Stimulated activated memory B cell treated with anti-CD40 and anti-IgM and Interleukin-4, amounts not matched to agents 10 μg/mL and 1 μg/mL and 100 μg/mL, for 72 hours (primary cell): ENCODE measurements at regions not wholly inside any gene's neighbourhood (a gene's known extent, or its start where the extent isn't known, plus 50 kb on each side); places are given as distances from the start of the nearest gene placed in this dataset.

Source experiments
- ATAC-seq: fragments of 150-1000 bp; cut with Tn5 transposase; 2 replicates; pipeline ENCODE4 v1.10.0; 2021
- H3K27ac Mint-ChIP-seq: one replicate; pipeline ENCODE4 v1.8.0; 2022; ENCODE audit warnings: mild to moderate bottlenecking, mixed read lengths
- H3K27me3 Mint-ChIP-seq: one replicate; pipeline ENCODE4 v1.8.0; 2022; ENCODE audit warnings: mixed read lengths
- H3K36me3 Mint-ChIP-seq: one replicate; pipeline ENCODE4 v1.8.0; 2022; ENCODE audit warnings: mixed read lengths
- H3K4me1 Mint-ChIP-seq: one replicate; pipeline ENCODE4 v1.8.0; 2022; ENCODE audit warnings: mixed read lengths
- H3K4me3 Mint-ChIP-seq: one replicate; pipeline ENCODE4 v1.8.0; 2022; ENCODE audit warnings: mild to moderate bottlenecking, moderate library complexity, mixed read lengths
- H3K9me3 Mint-ChIP-seq: one replicate; pipeline ENCODE4 v1.8.0; 2022; ENCODE audit warnings: mixed read lengths

- peaks cover 10% of the 10 kb centered on the region for H3K27me3 Mint-ChIP-seq
Observed at GRCh38 chr1:118659646-118660045, 328.5 kb downstream of the TBX15 start.

GRCh38 chr1:118650107-118650807 is 337.9 kb downstream of the TBX15 start:
- peaks cover 7% of the 10 kb centered on the region for H3K9me3 Mint-ChIP-seq
- H3K27ac Mint-ChIP-seq = no peak overlapping the region
- H3K4me3 Mint-ChIP-seq = no peak overlapping the region
- no peaks in the 10 kb centered on the region for H3K27me3 Mint-ChIP-seq
- no peaks in the 10 kb centered on the region for H3K36me3 Mint-ChIP-seq
- H3K4me1 Mint-ChIP-seq = no peaks in the 10 kb centered on the region
- no peak for ATAC-seq

More at GRCh38 chr1:118659646-118660045, 328.5 kb downstream of the TBX15 start:
- no peak overlapping the region for H3K27ac Mint-ChIP-seq
- no peak for ATAC-seq
- no peaks in the 10 kb centered on the region for H3K4me1 Mint-ChIP-seq
- no peaks in the 10 kb centered on the region for H3K36me3 Mint-ChIP-seq
- peaks cover 7% of the 10 kb centered on the region for H3K9me3 Mint-ChIP-seq
- no peak overlapping the region for H3K4me3 Mint-ChIP-seq

- Mint-ChIP-seq H3K4me1 (no peaks in the 10 kb centered on the region), H3K36me3 (no peaks in the 10 kb centered on the region), H3K27ac (no peak overlapping the region), H3K4me3 (no peak overlapping the region), H3K27me3 (no peaks in the 10 kb centered on the region), H3K9me3 (peaks cover 4% of the 10 kb centered on the region)
- no peak for ATAC-seq
Observed at GRCh38 chr1:118649369-118650106, 338.6 kb downstream of the TBX15 start.

- H3K4me3 Mint-ChIP-seq = no peak overlapping the region
- peaks cover 12% of the 10 kb centered on the region for H3K9me3 Mint-ChIP-seq
- H3K27me3 Mint-ChIP-seq = peaks cover 17% of the 10 kb centered on the region
- no peaks in the 10 kb centered on the region for H3K36me3 Mint-ChIP-seq
- ATAC-seq = no peak
- H3K4me1 Mint-ChIP-seq = no peaks in the 10 kb centered on the region
- no peak overlapping the region for H3K27ac Mint-ChIP-seq
Observed at GRCh38 chr1:118636004-118636403, 352.1 kb downstream of the TBX15 start.

GRCh38 chr1:118627435-118627834 is 360.7 kb downstream of the TBX15 start:
- H3K27ac Mint-ChIP-seq = no peak overlapping the region
- H3K9me3 Mint-ChIP-seq = peaks cover 4% of the 10 kb centered on the region
- H3K4me3 Mint-ChIP-seq = no peak overlapping the region
- H3K36me3 Mint-ChIP-seq = no peaks in the 10 kb centered on the region
- no peaks in the 10 kb centered on the region for H3K27me3 Mint-ChIP-seq
- ATAC-seq = no peak
- H3K4me1 Mint-ChIP-seq = no peaks in the 10 kb centered on the region

- Mint-ChIP-seq H3K4me3 (no peak overlapping the region), H3K27ac (no peak overlapping the region)
Observed at GRCh38 chr1:118621839-118622238, 366.3 kb downstream of the TBX15 start.

GRCh38 chr1:118618618-118619340 is 369.4 kb downstream of the TBX15 start:
- no peaks in the 10 kb centered on the region for H3K36me3 Mint-ChIP-seq
- ATAC-seq = no peak

More at GRCh38 chr1:118621839-118622238, 366.3 kb downstream of the TBX15 start:
- no peaks in the 10 kb centered on the region for H3K9me3 Mint-ChIP-seq
- H3K27me3 Mint-ChIP-seq = no peaks in the 10 kb centered on the region
- H3K4me1 Mint-ChIP-seq = no peaks in the 10 kb centered on the region
- H3K36me3 Mint-ChIP-seq = no peaks in the 10 kb centered on the region
- ATAC-seq = no peak

GRCh38 chr1:118617916-118618315 is 370.2 kb downstream of the TBX15 start:
- H3K27me3 Mint-ChIP-seq = no peaks in the 10 kb centered on the region
- H3K36me3 Mint-ChIP-seq = no peaks in the 10 kb centered on the region
- no peaks in the 10 kb centered on the region for H3K4me1 Mint-ChIP-seq
- H3K4me3 Mint-ChIP-seq = no peak overlapping the region
- no peak overlapping the region for H3K27ac Mint-ChIP-seq
- no peak for ATAC-seq
- H3K9me3 Mint-ChIP-seq = peaks cover 3% of the 10 kb centered on the region

More at GRCh38 chr1:118618618-118619340, 369.4 kb downstream of the TBX15 start:
- Mint-ChIP-seq H3K9me3 (peaks cover 3% of the 10 kb centered on the region), H3K4me1 (no peaks in the 10 kb centered on the region), H3K27me3 (no peaks in the 10 kb centered on the region), H3K27ac (no peak overlapping the region), H3K4me3 (no peak overlapping the region)

GRCh38 chr1:118615066-118615465 is 373.1 kb downstream of the TBX15 start:
- H3K27me3 Mint-ChIP-seq = no peaks in the 10 kb centered on the region
- no peaks in the 10 kb centered on the region for H3K36me3 Mint-ChIP-seq
- H3K27ac Mint-ChIP-seq = no peak overlapping the region
- no peak overlapping the region for H3K4me3 Mint-ChIP-seq
- no peak for ATAC-seq
- H3K9me3 Mint-ChIP-seq = peaks cover 9% of the 10 kb centered on the region
- H3K4me1 Mint-ChIP-seq = no peaks in the 10 kb centered on the region

GRCh38 chr1:118589238-118589846 is 398.8 kb downstream of the TBX15 start:
- ATAC-seq = no peak
- H3K27ac Mint-ChIP-seq = no peak overlapping the region
- H3K4me1 Mint-ChIP-seq = no peaks in the 10 kb centered on the region
- H3K9me3 Mint-ChIP-seq = no peaks in the 10 kb centered on the region
- no peaks in the 10 kb centered on the region for H3K36me3 Mint-ChIP-seq
- H3K27me3 Mint-ChIP-seq = no peaks in the 10 kb centered on the region
- H3K4me3 Mint-ChIP-seq = no peak overlapping the region

- no peaks in the 10 kb centered on the region for H3K4me1 Mint-ChIP-seq
- ATAC-seq = no peak
- H3K27me3 Mint-ChIP-seq = no peaks in the 10 kb centered on the region
- H3K4me3 Mint-ChIP-seq = no peak overlapping the region
- H3K36me3 Mint-ChIP-seq = no peaks in the 10 kb centered on the region
- no peak overlapping the region for H3K27ac Mint-ChIP-seq
- H3K9me3 Mint-ChIP-seq = no peaks in the 10 kb centered on the region
Observed at GRCh38 chr1:118588566-118588965, 399.6 kb downstream of the TBX15 start.

GRCh38 chr1:118578276-118578675 is 393.2 kb upstream of the SPAG17 start:
- Mint-ChIP-seq H3K36me3 (no peaks in the 10 kb centered on the region), H3K4me1 (no peaks in the 10 kb centered on the region), H3K9me3 (peaks cover 14% of the 10 kb centered on the region), H3K27ac (no peak overlapping the region), H3K27me3 (no peaks in the 10 kb centered on the region), H3K4me3 (no peak overlapping the region)
- no peak for ATAC-seq

GRCh38 chr1:118575060-118575459 is 390.0 kb upstream of the SPAG17 start:
- Mint-ChIP-seq H3K4me1 (no peaks in the 10 kb centered on the region), H3K27me3 (no peaks in the 10 kb centered on the region)

GRCh38 chr1:118564961-118565703 is 380.1 kb upstream of the SPAG17 start:
- H3K9me3 Mint-ChIP-seq = no peaks in the 10 kb centered on the region
- H3K36me3 Mint-ChIP-seq = no peaks in the 10 kb centered on the region
- no peak overlapping the region for H3K27ac Mint-ChIP-seq
- H3K27me3 Mint-ChIP-seq = no peaks in the 10 kb centered on the region
- no peak for ATAC-seq
- H3K4me3 Mint-ChIP-seq = no peak overlapping the region
- no peaks in the 10 kb centered on the region for H3K4me1 Mint-ChIP-seq

More at GRCh38 chr1:118575060-118575459, 390.0 kb upstream of the SPAG17 start:
- no peak overlapping the region for H3K27ac Mint-ChIP-seq
- no peak overlapping the region for H3K4me3 Mint-ChIP-seq
- no peaks in the 10 kb centered on the region for H3K36me3 Mint-ChIP-seq
- H3K9me3 Mint-ChIP-seq = peaks cover 18% of the 10 kb centered on the region
- no peak for ATAC-seq
